Omental fat pad (tissue), 3 donors: ENCODE measurements at regions not wholly inside any gene's neighbourhood (a gene's known extent, or its start where the extent isn't known, plus 50 kb on each side); places are given as distances from the start of the nearest gene placed in this dataset.
"Not testable (repeated sequence)": the region's sequence is repeated elsewhere in the genome, so short reads cannot be mapped to it uniquely, and the experiment has no call there.

Experiments used
- ATAC-seq: fragments of 150-250 bp; one replicate; pipeline ENCODE4 v1.9.1; 2016; ENCODE audit warnings: mild to moderate bottlenecking, moderate library complexity; ENCODE audit not compliant: low FRiP score
- DNase-seq: peaks from one replicate; pipeline ENCODE4 v3.0.0-alpha.2; 2019; ENCODE audit warnings: low spot score
- CTCF ChIP-seq, 3 donors: fragments of 450-650 bp; IDR thresholded peaks; one replicate each; pipeline ENCODE4 v1.5.1; 2016 to 2017; ENCODE audit warnings: antibody characterized with exemption in 3 of 3, mild to moderate bottlenecking in 3 of 3, moderate library complexity in 2 of 3

GRCh38 chr21:9735421-9735961 is 785.9 kb upstream of the TPTE start:
- no peak for TF ChIP-seq CTCF (IDR thresholded peaks at IDR 0.05)
- DNase-seq (no peak), ATAC-seq (peak; percentile 4)

DNA sequence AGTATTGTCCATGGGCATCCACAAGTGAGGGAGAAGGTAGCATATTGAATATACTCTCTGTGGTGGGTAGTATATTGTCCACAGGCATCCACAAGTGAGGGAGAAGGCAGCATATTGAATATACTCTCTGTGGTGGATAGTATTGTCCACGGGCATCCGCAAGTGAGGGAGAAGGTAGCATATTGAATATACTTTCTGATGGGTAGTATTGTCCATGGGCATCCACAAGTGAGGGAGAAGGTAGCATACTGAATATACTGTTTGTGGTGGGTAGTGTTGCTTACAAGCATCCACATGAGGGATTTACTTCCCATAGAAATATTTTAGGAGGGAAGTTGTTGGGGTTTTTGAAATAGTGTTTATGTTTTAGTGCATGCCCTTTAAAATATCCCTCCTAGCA is 784.1 kb upstream of the TPTE start:
- not testable (repeated sequence) for ATAC-seq, DNase-seq

GRCh38 chr21:9737871-9738515 is 783.4 kb upstream of the TPTE start:
- not testable (repeated sequence) for DNase-seq, ATAC-seq

- DNase-seq (no peak), ATAC-seq (no peak)
- no peak for TF ChIP-seq CTCF (IDR thresholded peaks at IDR 0.05)
Observed at GRCh38 chr21:9738527-9738926, 782.9 kb upstream of the TPTE start.

DNA sequence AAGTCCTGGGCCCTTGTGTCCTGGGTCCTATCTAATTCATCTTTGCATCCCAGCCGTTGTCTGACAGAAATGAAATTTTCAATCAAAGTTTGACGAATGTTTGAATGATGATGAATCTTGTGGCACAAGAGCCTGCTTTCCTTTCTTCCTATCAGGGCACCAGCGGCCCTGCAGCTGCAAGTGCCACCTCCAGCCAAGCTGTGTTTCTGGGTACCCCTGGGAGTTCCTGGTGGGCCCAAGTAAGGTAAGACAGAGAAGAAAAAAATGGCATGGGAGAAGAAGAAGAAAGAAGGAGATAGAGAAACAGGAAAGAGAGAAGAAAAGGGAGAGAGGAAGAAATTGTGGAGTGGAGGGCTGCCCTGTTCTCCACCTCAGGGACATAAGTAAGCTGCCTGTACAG is 782.1 kb upstream of the TPTE start:
- TF ChIP-seq CTCF (IDR thresholded peaks at IDR 0.05): no peak
- DNase-seq (no peak), ATAC-seq (no peak)

GRCh38 chr21:9740177-9740941 is 781.0 kb upstream of the TPTE start:
- not testable (repeated sequence) for ATAC-seq, DNase-seq

- not testable (repeated sequence) for DNase-seq, ATAC-seq
Observed at GRCh38 chr21:9740991-9741742, 780.2 kb upstream of the TPTE start.

DNA sequence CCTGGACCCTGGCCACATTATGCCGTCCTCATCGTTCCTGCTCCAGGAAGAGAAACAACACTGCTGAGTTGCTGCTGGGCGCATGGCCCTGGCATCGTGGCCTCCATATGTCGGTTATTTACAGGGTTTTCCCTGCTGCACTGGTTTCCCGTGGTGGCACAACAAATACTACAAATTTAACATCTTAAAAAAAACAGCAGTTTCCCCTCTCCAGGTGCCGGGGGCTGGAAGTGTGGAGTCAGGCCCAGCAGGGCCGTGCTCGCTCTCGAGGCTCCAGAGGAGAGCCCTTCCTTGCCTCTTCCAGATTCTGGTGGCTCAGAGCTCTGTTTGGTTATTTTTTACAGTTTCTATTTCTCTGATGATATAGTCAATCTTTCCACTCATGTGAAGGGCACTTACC is 777.8 kb upstream of the TPTE start:
- not testable (repeated sequence) for DNase-seq, ATAC-seq

- ATAC-seq: not testable (repeated sequence)
Observed at GRCh38 chr21:9744166-9744565, 777.2 kb upstream of the TPTE start.

GRCh38 chr21:9744593-9744992 is 776.8 kb upstream of the TPTE start:
- not testable (repeated sequence) for ATAC-seq, DNase-seq

More at GRCh38 chr21:9744166-9744565, 777.2 kb upstream of the TPTE start:
- not testable (repeated sequence) for DNase-seq

DNA sequence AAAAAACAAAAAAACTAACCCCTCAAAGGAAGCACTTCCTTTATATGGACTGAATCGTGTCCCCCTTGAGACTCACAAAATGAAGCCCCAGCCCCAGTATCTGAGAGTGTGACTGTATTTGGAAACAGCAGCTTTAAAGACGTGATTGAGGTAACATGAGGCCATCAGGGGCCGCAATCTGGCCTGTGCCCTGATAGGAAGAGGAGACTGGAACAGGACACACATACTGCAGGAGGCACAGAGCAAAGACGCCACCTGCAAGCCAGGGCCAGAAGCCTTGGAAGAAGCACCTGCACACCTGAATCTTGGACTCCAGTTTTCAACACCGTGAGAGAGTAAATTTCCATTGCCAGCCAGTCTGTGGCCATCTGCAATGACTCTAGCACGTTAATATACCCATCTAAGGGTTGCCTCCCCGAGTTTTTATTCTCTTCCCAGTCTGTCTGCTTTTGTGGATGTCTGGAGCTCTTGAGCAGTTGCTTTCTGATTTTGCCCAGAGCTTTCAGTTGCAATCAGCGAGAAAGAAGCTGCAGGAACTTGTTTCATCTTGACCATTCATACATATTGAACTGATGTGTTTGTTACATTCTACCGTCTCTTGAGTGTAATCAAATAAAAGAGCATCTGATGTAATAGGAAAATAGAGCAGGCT is 775.8 kb upstream of the TPTE start:
- not testable (repeated sequence) for ATAC-seq, DNase-seq

DNA sequence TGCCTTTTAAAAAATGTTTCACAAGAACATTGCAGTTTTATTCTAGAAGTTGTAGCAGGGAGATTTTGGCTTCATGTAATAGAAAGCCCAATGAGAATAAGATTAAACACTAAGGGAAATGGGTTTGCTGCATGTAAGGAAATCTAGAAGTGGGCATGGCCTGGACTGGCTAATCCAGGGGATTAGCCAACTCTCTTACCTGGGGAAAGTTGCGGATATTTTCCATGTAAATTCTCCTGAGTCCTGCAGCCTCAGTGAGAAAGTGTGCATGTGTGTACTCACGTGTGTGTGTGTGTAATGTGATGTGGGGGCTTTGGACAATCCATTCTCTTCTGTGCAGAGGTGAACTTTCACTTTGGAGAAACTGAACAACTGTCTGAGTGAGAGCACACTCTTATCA is 775.1 kb upstream of the TPTE start:
- not testable (repeated sequence) for DNase-seq, ATAC-seq

DNA sequence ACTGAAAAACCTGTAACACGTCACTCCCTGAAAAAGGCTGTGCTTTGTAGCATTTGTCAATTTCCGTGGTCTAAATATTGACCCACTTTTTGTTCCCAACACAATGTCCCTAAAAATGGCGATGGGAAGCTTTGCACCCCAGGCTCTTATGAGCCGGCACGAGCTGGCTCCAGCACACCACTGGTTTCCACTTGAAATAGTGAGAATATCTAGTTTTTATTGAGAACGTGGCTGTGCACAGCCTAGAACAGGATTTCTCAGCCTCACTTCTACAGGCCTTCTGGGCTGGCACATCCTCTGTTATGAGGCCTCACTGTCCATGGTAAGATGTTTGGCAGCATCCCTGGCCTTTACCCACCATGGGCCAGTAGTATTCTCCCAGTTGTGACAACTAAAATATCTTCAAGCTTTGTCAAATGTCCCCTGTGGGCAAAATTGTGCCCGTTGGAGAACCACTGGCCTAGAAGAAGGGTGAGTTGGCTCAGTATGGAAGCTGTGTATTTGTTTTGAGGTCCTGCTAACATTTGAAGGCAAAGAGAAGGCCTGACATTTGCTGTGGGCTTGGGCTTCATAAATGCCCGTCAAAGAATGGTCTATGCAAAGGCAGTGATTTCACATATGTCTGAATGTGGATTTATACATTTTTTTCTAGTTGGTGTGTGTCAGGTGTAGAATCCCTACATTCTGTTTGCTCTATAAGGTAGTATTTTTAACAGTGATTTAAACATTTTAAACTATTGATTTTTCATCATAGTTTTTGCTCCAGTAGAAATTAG is 774.4 kb upstream of the TPTE start:
- ATAC-seq, DNase-seq: not testable (repeated sequence)

DNA sequence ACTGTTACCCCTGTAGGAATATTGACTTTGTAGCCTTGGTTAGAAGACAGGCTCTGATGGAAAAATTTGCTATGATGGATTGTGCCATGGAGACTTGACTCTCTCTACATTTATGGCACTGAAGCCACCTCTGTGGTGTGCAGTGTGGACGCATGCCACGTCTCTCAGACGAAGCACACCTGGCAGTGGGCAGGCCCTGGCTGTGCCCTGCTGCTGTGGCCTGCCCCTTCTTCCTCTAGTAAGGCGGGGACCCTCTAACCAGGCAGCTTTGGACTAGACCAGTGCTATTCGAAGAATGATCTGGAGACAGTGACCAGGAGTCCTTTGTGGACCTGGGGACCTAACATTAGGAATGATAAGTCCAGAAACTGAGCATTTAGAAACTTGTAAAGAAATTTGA is 773.5 kb upstream of the TPTE start:
- ATAC-seq: not testable (repeated sequence)

More for the DNA sequence above, 773.5 kb upstream of the TPTE start:
- DNase-seq: not testable (repeated sequence)
